Neural cell (in vitro differentiated cells): ENCODE measurements at regions not wholly inside any gene's neighbourhood (a gene's known extent, or its start where the extent isn't known, plus 50 kb on each side); places are given as distances from the start of the nearest gene placed in this dataset.

ENCODE experiments used
- H2AFZ ChIP-seq: fragments of 200-600, 300-800 bp; sonication (generic), shearing (Covaris generic); 2 replicates; pipeline ENCODE4 v1.6.0; 2014; ENCODE audit warnings: low read depth, mild to moderate bottlenecking, antibody characterized with exemption, low read length, moderate library complexity
- H3F3A ChIP-seq: fragments of 200-600 bp; shearing (Covaris generic); 2 replicates; pipeline ENCODE4 v1.6.1; 2016; ENCODE audit warnings: mild to moderate bottlenecking, moderate library complexity, mixed read lengths, antibody characterized with exemption, low read length; ENCODE audit not compliant: insufficient read depth, poor library complexity, severe bottlenecking
- H3K27ac ChIP-seq: fragments of 200-600, 300-800 bp; sonication (generic), shearing (Covaris generic); 2 replicates; pipeline ENCODE4 v1.5.1; 2014; ENCODE audit warnings: mild to moderate bottlenecking, low read length, moderate library complexity
- H3K27me3 ChIP-seq: fragments of 300-800, 200-600 bp; sonication (generic), shearing (Covaris generic); 2 replicates; pipeline ENCODE4 v1.6.0; 2014; ENCODE audit warnings: mild to moderate bottlenecking, low read depth, low read length, moderate library complexity; ENCODE audit not compliant: insufficient read depth
- H3K36me3 ChIP-seq: fragments of 300-800, 200-600 bp; sonication (generic), shearing (Covaris generic); 2 replicates; pipeline ENCODE4 v1.5.1; 2014; ENCODE audit warnings: mild to moderate bottlenecking, antibody characterized with exemption, low read length, moderate library complexity; ENCODE audit not compliant: insufficient read depth
- H3K4me2 ChIP-seq: fragments of 300-800, 200-600 bp; sonication (generic), shearing (Covaris generic); 2 replicates; pipeline ENCODE4 v1.6.0; 2014; ENCODE audit warnings: mild to moderate bottlenecking, low read length
- H3K4me3 ChIP-seq: fragments of 300-800, 200-600 bp; sonication (generic), shearing (Covaris generic); 2 replicates; pipeline ENCODE4 v1.5.1; 2014; ENCODE audit warnings: mild to moderate bottlenecking, low read length, moderate library complexity
- H3K79me2 ChIP-seq: fragments of 200-600 bp; shearing (Covaris generic); replicated peaks from 2 replicates; pipeline ENCODE4 v1.6.0; 2014; ENCODE audit warnings: mild to moderate bottlenecking, low read length, moderate library complexity; ENCODE audit not compliant: insufficient read depth
- H3K9ac ChIP-seq: fragments of 300-800, 200-600 bp; sonication (generic), shearing (Covaris generic); 2 replicates; pipeline ENCODE4 v1.6.1; 2016; ENCODE audit warnings: mild to moderate bottlenecking, low read length, mixed read lengths
- H3K9me2 ChIP-seq: fragments of 200-600 bp; shearing (Covaris generic); 2 replicates; pipeline ENCODE4 v1.6.1; 2016; ENCODE audit warnings: mild to moderate bottlenecking, low read length, mixed read lengths; ENCODE audit not compliant: insufficient read depth
- H3K9me3 ChIP-seq: fragments of 200-600, 300-800 bp; sonication (generic), shearing (Covaris generic); 2 replicates; pipeline ENCODE4 v1.6.1; 2016; ENCODE audit warnings: mild to moderate bottlenecking, mixed run types, low read length, moderate library complexity, mixed read lengths
- H4K20me1 ChIP-seq: fragments of 200-600 bp; shearing (Covaris generic); 2 replicates; pipeline ENCODE4 v1.6.1; 2016; ENCODE audit warnings: mild to moderate bottlenecking, mixed run types; ENCODE audit not compliant: insufficient read depth
- CTCF ChIP-seq: fragments of 450-650 bp; IDR thresholded peaks from 2 replicates; pipeline ENCODE4 v1.5.1; 2014; ENCODE audit warnings: antibody characterized with exemption, mild to moderate bottlenecking, moderate library complexity; ENCODE audit not compliant: poor library complexity, severe bottlenecking
- EP300 ChIP-seq: fragments of 450-650 bp; conservative IDR thresholded peaks from 2 replicates; pipeline ENCODE4 v1.6.1; 2014; ENCODE audit warnings: antibody characterized with exemption, mild to moderate bottlenecking, moderate library complexity; ENCODE audit not compliant: poor library complexity, severe bottlenecking
- EZH2 ChIP-seq: fragments of 200-600, 300-800 bp; shearing (Covaris generic), sonication (generic); IDR thresholded peaks from 2 replicates; pipeline ENCODE4 v1.6.1; 2014; ENCODE audit warnings: antibody characterized with exemption, low read length, borderline replicate concordance, mild to moderate bottlenecking; ENCODE audit not compliant: insufficient read depth, poor library complexity, severe bottlenecking
- MXI1 ChIP-seq: fragments of 450-650 bp; conservative IDR thresholded peaks from 2 replicates; pipeline ENCODE4 v1.6.1; 2014; ENCODE audit warnings: antibody characterized with exemption, mild to moderate bottlenecking; ENCODE audit not compliant: poor library complexity, severe bottlenecking
- POLR2AphosphoS5 ChIP-seq: IDR thresholded peaks from 2 replicates; pipeline ENCODE4 v1.6.1; 2012
- RAD21 ChIP-seq: fragments of 450-650 bp; conservative IDR thresholded peaks from 2 replicates; pipeline ENCODE4 v1.6.1; 2014; ENCODE audit warnings: antibody characterized with exemption, mild to moderate bottlenecking, moderate library complexity
- REST ChIP-seq: IDR thresholded peaks from 2 replicates; pipeline ENCODE4 v1.6.1; 2012; ENCODE audit warnings: borderline replicate concordance
- SMC3 ChIP-seq: fragments of 450-650 bp; conservative IDR thresholded peaks from 2 replicates; pipeline ENCODE4 v1.6.1; 2014; ENCODE audit warnings: antibody characterized with exemption, mild to moderate bottlenecking, moderate library complexity; ENCODE audit not compliant: poor library complexity
- TAF1 ChIP-seq: IDR thresholded peaks from 2 replicates; pipeline ENCODE4 v1.6.1; 2012; ENCODE audit warnings: low read depth

- H3K79me2 ChIP-seq: no peaks in the 10 kb centered on the region
- H3K9ac ChIP-seq: no peak overlapping the region
- H3K36me3 ChIP-seq: no peaks in the 10 kb centered on the region
- H3F3A ChIP-seq: no peaks in the 10 kb centered on the region
- no peaks in the 10 kb centered on the region for H4K20me1 ChIP-seq
- H3K4me3 ChIP-seq: no peak overlapping the region
- H3K4me2 ChIP-seq: no peak overlapping the region
- TF ChIP-seq MXI1: no peak
- no peak for TF ChIP-seq SMC3
- no peak for TF ChIP-seq EP300
- no peak for TF ChIP-seq EZH2
- no peak for TF ChIP-seq RAD21
- H3K27ac ChIP-seq: no peak overlapping the region
- no peaks in the 10 kb centered on the region for H3K9me2 ChIP-seq
- H3K27me3 ChIP-seq: no peaks in the 10 kb centered on the region
- no peaks in the 10 kb centered on the region for H3K9me3 ChIP-seq
- no peak overlapping the region for H2AFZ ChIP-seq
These were observed 1368.9 kb downstream of the OTOL1 start for GRCh38 chr3:162865466-162865865.

GRCh38 chr3:162879021-162879562 lies 1382.5 kb downstream of the OTOL1 start:
- Histone ChIP-seq H3K4me2 (no peak overlapping the region), H3K27ac (no peak overlapping the region), H3K79me2 (no peaks in the 10 kb centered on the region), H2AFZ (no peak overlapping the region), H3K27me3 (no peaks in the 10 kb centered on the region), H3K4me3 (no peak overlapping the region), H3K9ac (no peak overlapping the region), H3K36me3 (no peaks in the 10 kb centered on the region), H3K9me2 (no peaks in the 10 kb centered on the region), H4K20me1 (no peaks in the 10 kb centered on the region), H3K9me3 (no peaks in the 10 kb centered on the region), H3F3A (no peaks in the 10 kb centered on the region)
- TF ChIP-seq RAD21 (no peak), TAF1 (no peak), EP300 (no peak), POLR2AphosphoS5 (no peak), REST (no peak), SMC3 (no peak), MXI1 (no peak), EZH2 (no peak), CTCF (no peak)
